KG1 (cell line): ENCODE measurements at regions not wholly inside any gene's neighbourhood (a gene's known extent, or its start where the extent isn't known, plus 50 kb on each side); places are given as distances from the start of the nearest gene placed in this dataset.

Experiments used
- DNase-seq: peaks from one replicate; lab custom pipeline; 2025; lab: John Stamatoyannopoulos, UW

GRCh38 chr3:145815707-145816413, 345.1 kb downstream of the PLOD2 start:
- DNase-seq: no peak

GRCh38 chr3:145817870-145818483, 343.0 kb downstream of the PLOD2 start:
- DNase-seq: no peak

- no peak for DNase-seq
These were observed 340.8 kb downstream of the PLOD2 start for GRCh38 chr3:145820170-145820569.

GRCh38 chr3:145842294-145842902, 318.6 kb downstream of the PLOD2 start:
- no peak for DNase-seq

- DNase-seq: no peak
These were observed 317.4 kb downstream of the PLOD2 start for GRCh38 chr3:145843561-145843960.

- no peak for DNase-seq
These were observed 311.9 kb downstream of the PLOD2 start for GRCh38 chr3:145849115-145849514.

- DNase-seq: no peak
These were observed 306.5 kb downstream of the PLOD2 start for GRCh38 chr3:145854499-145854898.

GRCh38 chr3:145857956-145858355, 303.0 kb downstream of the PLOD2 start:
- no peak for DNase-seq

- DNase-seq: no peak
These were observed 296.6 kb downstream of the PLOD2 start for GRCh38 chr3:145864336-145864735.

GRCh38 chr3:145865399-145866018, 295.5 kb downstream of the PLOD2 start:
- no peak for DNase-seq

- no peak for DNase-seq
These were observed 291.0 kb downstream of the PLOD2 start for GRCh38 chr3:145869958-145870357.

- DNase-seq: no peak
These were observed 278.5 kb downstream of the PLOD2 start for GRCh38 chr3:145882436-145882835.

- DNase-seq: no peak
These were observed 271.3 kb downstream of the PLOD2 start for GRCh38 chr3:145889730-145890129.

- no peak for DNase-seq
These were observed 268.1 kb downstream of the PLOD2 start for GRCh38 chr3:145892869-145893268.

- DNase-seq: no peak
These were observed 267.7 kb downstream of the PLOD2 start for GRCh38 chr3:145893331-145893730.

- no peak for DNase-seq
These were observed 262.5 kb downstream of the PLOD2 start for GRCh38 chr3:145898487-145898886.

- no peak for DNase-seq
These were observed 261.7 kb downstream of the PLOD2 start for GRCh38 chr3:145899241-145899640.

GRCh38 chr3:145900056-145900829, 260.7 kb downstream of the PLOD2 start:
- DNase-seq: no peak

- DNase-seq: no peak
These were observed 258.8 kb downstream of the PLOD2 start for GRCh38 chr3:145902166-145902565.

GRCh38 chr3:145903472-145904013, 257.4 kb downstream of the PLOD2 start:
- no peak for DNase-seq

- DNase-seq: no peak
These were observed 256.8 kb downstream of the PLOD2 start for GRCh38 chr3:145904138-145904537.

- no peak for DNase-seq
These were observed 254.7 kb downstream of the PLOD2 start for GRCh38 chr3:145906301-145906700.
